Activated T-helper 17 cell treated with anti-CD3 and anti-CD28 coated beads, Interleukin-2, amount 50 U/mL, for 72 hours (primary cell): ENCODE measurements at regions not wholly inside any gene's neighbourhood (a gene's known extent, or its start where the extent isn't known, plus 50 kb on each side); places are given as distances from the start of the nearest gene placed in this dataset.

ENCODE experiments used
- ATAC-seq: fragments of 150-1000 bp; cut with Tn5 transposase; replicated peaks from 2 replicates; pipeline ENCODE4 v1.10.0; 2021; ENCODE audit warnings: mild to moderate bottlenecking, moderate library complexity
- H3K27ac Mint-ChIP-seq: one replicate; pipeline ENCODE4 v1.8.0; 2022; ENCODE audit warnings: mixed read lengths
- H3K27me3 Mint-ChIP-seq: one replicate; pipeline ENCODE4 v1.8.0; 2022; ENCODE audit warnings: mixed read lengths
- H3K36me3 Mint-ChIP-seq: one replicate; pipeline ENCODE4 v1.8.0; 2022; ENCODE audit warnings: low read depth, mild to moderate bottlenecking, mixed read lengths
- H3K4me1 Mint-ChIP-seq: one replicate; pipeline ENCODE4 v1.8.0; 2022; ENCODE audit warnings: mixed read lengths
- H3K4me3 Mint-ChIP-seq: one replicate; pipeline ENCODE4 v1.8.0; 2022; ENCODE audit warnings: mild to moderate bottlenecking, mixed read lengths
- H3K9me3 Mint-ChIP-seq: one replicate; pipeline ENCODE4 v1.8.0; 2022; ENCODE audit warnings: mixed read lengths

- peak; percentile 48 for ATAC-seq
- H3K4me1 Mint-ChIP-seq, result no peaks in the 10 kb centered on the region
- H3K36me3 Mint-ChIP-seq, result no peaks in the 10 kb centered on the region
- no peaks in the 10 kb centered on the region for H3K9me3 Mint-ChIP-seq
- no peak overlapping the region for H3K4me3 Mint-ChIP-seq
- no peaks in the 10 kb centered on the region for H3K27me3 Mint-ChIP-seq
- no peak overlapping the region for H3K27ac Mint-ChIP-seq
Observed at GRCh38 chr12:104877103-104877705, 80.9 kb downstream of the SLC41A2 start.

- Mint-ChIP-seq H3K4me3 (no peak overlapping the region), H3K9me3 (no peaks in the 10 kb centered on the region), H3K27ac (no peak overlapping the region), H3K36me3 (no peaks in the 10 kb centered on the region), H3K27me3 (no peaks in the 10 kb centered on the region), H3K4me1 (no peaks in the 10 kb centered on the region)
- no peak for ATAC-seq
Observed at GRCh38 chr12:104873374-104873773, 84.7 kb downstream of the SLC41A2 start.

GRCh38 chr12:104870797-104871196, 87.3 kb downstream of the SLC41A2 start:
- ATAC-seq, result no peak
- Mint-ChIP-seq H3K9me3 (no peaks in the 10 kb centered on the region), H3K4me1 (no peaks in the 10 kb centered on the region), H3K27me3 (no peaks in the 10 kb centered on the region), H3K4me3 (no peak overlapping the region), H3K27ac (no peak overlapping the region), H3K36me3 (no peaks in the 10 kb centered on the region)

GRCh38 chr12:104866291-104866690, 91.8 kb downstream of the SLC41A2 start:
- no peaks in the 10 kb centered on the region for H3K27me3 Mint-ChIP-seq
- no peaks in the 10 kb centered on the region for H3K9me3 Mint-ChIP-seq
- ATAC-seq, result no peak
- no peaks in the 10 kb centered on the region for H3K36me3 Mint-ChIP-seq
- H3K27ac Mint-ChIP-seq, result no peak overlapping the region
- peaks cover 5% of the 10 kb centered on the region for H3K4me1 Mint-ChIP-seq
- H3K4me3 Mint-ChIP-seq, result no peak overlapping the region

GRCh38 chr12:104865080-104865479, 93.0 kb downstream of the SLC41A2 start:
- ATAC-seq, result no peak
- Mint-ChIP-seq H3K4me3 (no peak overlapping the region), H3K36me3 (no peaks in the 10 kb centered on the region), H3K4me1 (peaks cover 5% of the 10 kb centered on the region), H3K27me3 (no peaks in the 10 kb centered on the region), H3K27ac (no peak overlapping the region), H3K9me3 (no peaks in the 10 kb centered on the region)

GRCh38 chr12:104864668-104865067, 93.4 kb downstream of the SLC41A2 start:
- no peak overlapping the region for H3K27ac Mint-ChIP-seq
- H3K27me3 Mint-ChIP-seq, result no peaks in the 10 kb centered on the region
- H3K9me3 Mint-ChIP-seq, result no peaks in the 10 kb centered on the region
- ATAC-seq, result no peak
- peaks cover 5% of the 10 kb centered on the region for H3K4me1 Mint-ChIP-seq
- H3K36me3 Mint-ChIP-seq, result no peaks in the 10 kb centered on the region
- no peak overlapping the region for H3K4me3 Mint-ChIP-seq

GRCh38 chr12:104863296-104863948, 94.7 kb downstream of the SLC41A2 start:
- H3K36me3 Mint-ChIP-seq, result no peaks in the 10 kb centered on the region
- H3K27me3 Mint-ChIP-seq, result no peaks in the 10 kb centered on the region
- H3K4me1 Mint-ChIP-seq, result peaks cover 5% of the 10 kb centered on the region
- H3K9me3 Mint-ChIP-seq, result no peaks in the 10 kb centered on the region
- H3K27ac Mint-ChIP-seq, result no peak overlapping the region
- H3K4me3 Mint-ChIP-seq, result no peak overlapping the region
- no peak for ATAC-seq

- H3K36me3 Mint-ChIP-seq, result no peaks in the 10 kb centered on the region
- no peak for ATAC-seq
- H3K9me3 Mint-ChIP-seq, result no peaks in the 10 kb centered on the region
- H3K4me1 Mint-ChIP-seq, result no peaks in the 10 kb centered on the region
- H3K27me3 Mint-ChIP-seq, result no peaks in the 10 kb centered on the region
- no peak overlapping the region for H3K4me3 Mint-ChIP-seq
- H3K27ac Mint-ChIP-seq, result no peak overlapping the region
Observed at GRCh38 chr12:104858611-104859543, 99.2 kb downstream of the SLC41A2 start.

- ATAC-seq, result no peak
- Mint-ChIP-seq H3K4me1 (no peaks in the 10 kb centered on the region), H3K36me3 (no peaks in the 10 kb centered on the region), H3K4me3 (no peak overlapping the region), H3K27ac (no peak overlapping the region), H3K27me3 (no peaks in the 10 kb centered on the region), H3K9me3 (no peaks in the 10 kb centered on the region)
Observed at GRCh38 chr12:104856531-104856930, 101.6 kb downstream of the SLC41A2 start.

- Mint-ChIP-seq H3K36me3 (no peaks in the 10 kb centered on the region), H3K4me3 (no peak overlapping the region), H3K4me1 (no peaks in the 10 kb centered on the region), H3K27ac (no peak overlapping the region), H3K27me3 (no peaks in the 10 kb centered on the region), H3K9me3 (no peaks in the 10 kb centered on the region)
- ATAC-seq, result no peak
Observed at GRCh38 chr12:104855599-104855998, 102.5 kb downstream of the SLC41A2 start.

- no peaks in the 10 kb centered on the region for H3K36me3 Mint-ChIP-seq
- no peak for ATAC-seq
- H3K9me3 Mint-ChIP-seq, result no peaks in the 10 kb centered on the region
- H3K4me1 Mint-ChIP-seq, result no peaks in the 10 kb centered on the region
- H3K27me3 Mint-ChIP-seq, result no peaks in the 10 kb centered on the region
- H3K27ac Mint-ChIP-seq, result no peak overlapping the region
- H3K4me3 Mint-ChIP-seq, result no peak overlapping the region
Observed at GRCh38 chr12:104852896-104853295, 105.2 kb downstream of the SLC41A2 start.

- no peaks in the 10 kb centered on the region for H3K27me3 Mint-ChIP-seq
- no peaks in the 10 kb centered on the region for H3K4me1 Mint-ChIP-seq
- H3K27ac Mint-ChIP-seq, result no peak overlapping the region
- no peak for ATAC-seq
- no peaks in the 10 kb centered on the region for H3K9me3 Mint-ChIP-seq
- H3K4me3 Mint-ChIP-seq, result no peak overlapping the region
- no peaks in the 10 kb centered on the region for H3K36me3 Mint-ChIP-seq
Observed at GRCh38 chr12:104852102-104852501, 106.0 kb downstream of the SLC41A2 start.

- H3K36me3 Mint-ChIP-seq, result no peaks in the 10 kb centered on the region
- no peaks in the 10 kb centered on the region for H3K9me3 Mint-ChIP-seq
- H3K4me1 Mint-ChIP-seq, result no peaks in the 10 kb centered on the region
- ATAC-seq, result no peak
- no peaks in the 10 kb centered on the region for H3K27me3 Mint-ChIP-seq
- no peak overlapping the region for H3K4me3 Mint-ChIP-seq
- H3K27ac Mint-ChIP-seq, result no peak overlapping the region
Observed at GRCh38 chr12:104850781-104851180, 107.3 kb downstream of the SLC41A2 start.

GRCh38 chr12:104846056-104846767, 111.9 kb downstream of the SLC41A2 start:
- H3K36me3 Mint-ChIP-seq, result peaks cover 19% of the 10 kb centered on the region

More at GRCh38 chr12:104846056-104846767, 111.9 kb downstream of the SLC41A2 start:
- H3K9me3 Mint-ChIP-seq, result no peaks in the 10 kb centered on the region
- peak; percentile 39 for ATAC-seq
- no peaks in the 10 kb centered on the region for H3K4me1 Mint-ChIP-seq
- H3K27me3 Mint-ChIP-seq, result no peaks in the 10 kb centered on the region
- no peak overlapping the region for H3K27ac Mint-ChIP-seq
- H3K4me3 Mint-ChIP-seq, result no peak overlapping the region
